HG03521 (cell line): ENCODE measurements at regions not wholly inside any gene's neighbourhood (a gene's known extent, or its start where the extent isn't known, plus 50 kb on each side); places are given as distances from the start of the nearest gene placed in this dataset.
A peak's percentile ranks its signal among the peaks of the same experiment; 100 is the strongest.

ENCODE experiments used
- ATAC-seq: cut with Tn5 transposase; IDR thresholded peaks from one replicate; pipeline ENCODE4 v1.9.1; 2021; ENCODE audit warnings: mild to moderate bottlenecking, moderate library complexity; ENCODE audit not compliant: unreplicated experiment

DNA sequence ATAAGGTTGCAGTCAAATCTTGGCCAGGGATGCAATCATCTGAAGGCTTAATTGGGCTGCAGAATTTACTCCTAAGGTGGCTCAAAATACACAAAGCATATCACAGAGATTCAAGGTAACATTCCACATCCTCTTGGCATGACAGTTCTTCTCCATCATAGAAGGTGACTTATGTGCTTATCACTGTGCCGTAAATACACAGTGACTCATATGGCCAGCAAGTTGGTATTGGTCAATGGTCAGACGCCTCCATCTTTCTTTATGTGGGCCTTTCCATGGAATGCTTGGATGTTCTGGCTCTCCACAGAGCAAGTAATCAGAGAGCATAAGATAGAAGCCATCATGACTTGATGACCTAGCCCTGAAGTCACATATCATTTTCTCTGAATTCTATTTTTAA is 168.8 kb upstream of the ST8SIA2 start:
- no peak for ATAC-seq

DNA sequence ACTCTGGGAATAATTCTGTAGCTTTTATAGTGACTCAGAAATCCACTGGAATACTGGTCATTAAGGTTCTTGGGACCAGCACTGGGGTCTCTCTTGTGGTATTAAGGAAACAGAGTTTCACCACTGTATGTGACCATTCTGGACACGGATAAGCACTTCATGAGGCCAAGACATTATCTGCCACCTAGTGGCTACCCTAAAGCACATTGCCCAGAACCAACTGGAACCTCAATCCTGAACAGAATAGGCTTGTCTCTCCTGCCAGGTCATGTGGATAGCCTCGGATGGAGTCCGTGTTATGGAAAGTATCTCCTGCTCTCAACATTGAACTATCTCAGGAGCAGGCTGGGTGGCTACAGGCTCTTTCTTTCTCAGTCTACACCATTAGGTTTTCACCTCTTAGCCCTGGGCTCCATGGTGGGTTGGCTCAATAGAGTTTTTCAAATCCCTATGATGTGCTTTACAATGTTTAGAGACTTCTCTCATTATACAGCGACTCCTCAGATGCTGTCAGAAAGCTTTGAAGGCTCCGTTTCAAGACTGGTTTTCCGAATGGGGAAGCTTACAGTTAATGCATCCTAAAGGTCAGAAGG is 167.6 kb upstream of the ST8SIA2 start:
- ATAC-seq, result no peak

DNA sequence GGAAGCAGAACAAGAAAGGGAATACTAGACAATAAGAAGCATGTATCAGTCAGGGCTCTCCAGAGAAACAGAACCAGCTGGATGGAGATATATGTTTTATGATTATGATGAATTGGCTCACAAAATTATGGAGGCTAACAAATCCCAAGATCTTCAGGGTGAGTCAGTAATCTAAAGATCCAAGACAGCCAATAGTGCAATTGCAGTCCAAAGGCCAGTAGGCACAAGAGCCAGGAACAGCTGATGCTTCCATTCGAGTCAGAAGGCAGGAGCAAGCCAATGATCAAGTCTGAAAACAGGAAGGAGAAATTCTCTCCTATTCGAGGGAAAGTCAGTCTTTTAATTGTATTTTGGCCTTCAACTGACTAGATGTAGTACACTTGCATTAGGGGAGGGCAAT is 164.9 kb upstream of the ST8SIA2 start:
- ATAC-seq, result no peak

DNA sequence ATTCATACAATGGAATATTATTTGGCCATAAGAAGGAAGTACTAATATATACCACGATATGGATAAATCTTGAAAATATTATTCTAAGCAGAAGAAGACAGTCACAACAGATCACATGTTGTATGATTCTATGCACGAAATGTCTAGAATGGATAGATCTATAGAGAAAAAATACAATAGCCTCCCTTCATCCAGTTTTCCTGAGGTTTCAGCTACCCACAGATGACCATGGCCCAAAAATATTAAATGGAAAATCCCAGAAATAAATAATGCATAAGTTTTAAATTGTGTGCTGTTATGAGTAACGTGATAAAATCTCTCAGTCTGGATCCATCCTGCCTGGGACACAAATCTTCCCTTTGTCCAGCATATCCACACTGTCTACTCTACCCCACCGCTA is 162.2 kb upstream of the ST8SIA2 start:
- no peak for ATAC-seq

DNA sequence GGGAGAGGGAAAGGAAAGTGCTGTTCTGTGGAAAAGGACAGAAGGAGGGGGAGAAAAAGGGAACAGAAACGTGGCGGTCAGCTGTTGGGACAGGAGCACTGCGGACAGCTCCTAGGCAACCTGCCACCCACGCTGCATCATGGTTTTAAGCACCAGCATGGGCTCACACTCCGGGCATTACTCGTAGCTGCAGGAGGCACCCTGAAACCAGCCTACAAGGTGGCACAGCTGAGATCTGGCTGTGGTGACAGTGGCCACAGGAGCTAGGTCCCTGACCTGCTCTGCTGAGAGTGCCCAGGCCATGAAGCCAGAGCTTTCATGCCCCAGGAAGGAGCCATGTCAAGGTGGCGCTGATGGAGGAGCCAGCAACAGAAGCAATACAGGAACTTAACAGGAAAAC is 161.4 kb upstream of the ST8SIA2 start:
- no peak for ATAC-seq

DNA sequence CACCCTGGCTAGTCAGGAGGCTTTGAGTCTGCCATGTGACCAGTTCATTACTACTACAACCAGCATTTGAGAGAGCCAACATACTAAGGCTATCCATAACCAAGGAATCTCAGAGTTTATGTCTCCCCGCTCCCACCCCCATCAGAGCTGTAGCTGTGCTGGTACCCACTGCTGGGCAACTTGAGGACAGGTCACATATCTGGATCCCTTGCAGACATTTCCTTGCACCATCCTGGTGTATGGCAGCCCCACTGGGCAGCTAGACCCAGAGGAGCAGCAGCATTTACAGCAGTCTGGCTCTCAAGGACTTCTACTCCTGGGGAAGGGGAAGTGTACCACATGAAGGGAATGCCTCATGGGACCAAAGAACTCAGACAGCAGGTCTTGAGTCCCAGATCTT is 160.8 kb upstream of the ST8SIA2 start:
- ATAC-seq, result no peak

DNA sequence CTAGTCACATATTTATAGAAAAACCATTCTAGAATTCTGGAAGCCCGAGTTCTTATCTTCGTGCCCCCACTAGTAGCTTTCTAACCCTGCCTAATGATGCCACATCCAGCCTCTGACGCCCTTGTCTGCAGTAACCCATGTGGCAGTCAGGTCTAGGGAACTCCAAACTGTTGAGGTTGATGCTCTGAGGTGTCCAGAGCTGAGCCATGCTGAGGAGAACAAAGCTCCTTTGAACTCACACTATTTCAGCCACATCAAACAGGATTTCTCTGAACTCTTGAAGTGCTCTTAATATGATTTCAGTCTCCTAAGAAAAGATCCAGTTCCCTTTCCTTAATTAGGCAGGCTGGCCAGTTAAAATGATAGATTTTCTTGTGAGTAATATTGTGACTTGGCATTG is 150.5 kb upstream of the ST8SIA2 start:
- ATAC-seq, result no peak

DNA sequence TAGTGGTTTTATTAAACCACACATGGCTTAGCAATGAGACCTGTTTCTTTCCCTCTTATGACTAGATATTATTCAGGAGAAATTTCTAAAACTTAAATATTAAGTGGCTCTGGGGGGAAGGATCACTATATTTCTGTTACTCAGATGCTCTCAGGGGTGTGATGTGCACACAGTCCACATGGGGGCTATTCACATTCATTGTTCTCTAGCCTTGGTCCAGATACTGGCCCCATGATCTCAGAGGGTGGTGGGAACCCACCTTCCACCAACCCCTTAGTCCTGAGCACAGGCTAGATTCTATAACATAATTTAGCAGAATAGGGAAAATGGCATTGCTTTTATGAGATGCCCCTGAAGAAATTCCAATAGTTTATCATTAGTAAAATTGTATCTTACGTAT is 149.0 kb upstream of the ST8SIA2 start:
- no peak for ATAC-seq

DNA sequence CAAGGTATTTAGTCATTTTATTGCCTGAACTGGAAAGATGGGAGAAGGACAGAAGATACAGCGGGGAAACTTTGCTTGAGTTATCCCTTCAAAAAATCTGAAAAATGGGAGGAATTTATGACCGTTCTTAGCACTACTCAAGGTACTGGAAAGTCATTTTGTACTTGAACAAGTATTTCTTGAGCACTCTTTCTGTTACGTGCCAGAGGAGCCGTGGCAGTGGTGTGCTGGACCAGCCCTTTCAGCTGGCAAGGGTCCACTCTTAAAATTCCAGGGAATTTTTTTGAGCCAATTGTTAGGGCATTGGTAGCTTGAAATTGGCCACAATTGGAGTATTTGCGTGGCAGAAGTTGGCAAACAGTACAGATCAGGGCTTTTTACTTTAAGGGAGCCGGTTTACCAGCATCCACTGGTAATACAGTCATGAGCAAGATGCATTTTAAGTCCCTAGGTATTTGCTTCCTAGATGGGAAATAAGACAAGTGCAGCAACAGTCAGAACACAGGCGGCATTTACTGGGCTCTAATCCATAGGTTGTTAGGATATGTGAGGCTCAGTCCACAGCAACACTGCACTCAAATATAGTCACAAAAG is 145.9 kb upstream of the ST8SIA2 start:
- ATAC-seq, result no peak

DNA sequence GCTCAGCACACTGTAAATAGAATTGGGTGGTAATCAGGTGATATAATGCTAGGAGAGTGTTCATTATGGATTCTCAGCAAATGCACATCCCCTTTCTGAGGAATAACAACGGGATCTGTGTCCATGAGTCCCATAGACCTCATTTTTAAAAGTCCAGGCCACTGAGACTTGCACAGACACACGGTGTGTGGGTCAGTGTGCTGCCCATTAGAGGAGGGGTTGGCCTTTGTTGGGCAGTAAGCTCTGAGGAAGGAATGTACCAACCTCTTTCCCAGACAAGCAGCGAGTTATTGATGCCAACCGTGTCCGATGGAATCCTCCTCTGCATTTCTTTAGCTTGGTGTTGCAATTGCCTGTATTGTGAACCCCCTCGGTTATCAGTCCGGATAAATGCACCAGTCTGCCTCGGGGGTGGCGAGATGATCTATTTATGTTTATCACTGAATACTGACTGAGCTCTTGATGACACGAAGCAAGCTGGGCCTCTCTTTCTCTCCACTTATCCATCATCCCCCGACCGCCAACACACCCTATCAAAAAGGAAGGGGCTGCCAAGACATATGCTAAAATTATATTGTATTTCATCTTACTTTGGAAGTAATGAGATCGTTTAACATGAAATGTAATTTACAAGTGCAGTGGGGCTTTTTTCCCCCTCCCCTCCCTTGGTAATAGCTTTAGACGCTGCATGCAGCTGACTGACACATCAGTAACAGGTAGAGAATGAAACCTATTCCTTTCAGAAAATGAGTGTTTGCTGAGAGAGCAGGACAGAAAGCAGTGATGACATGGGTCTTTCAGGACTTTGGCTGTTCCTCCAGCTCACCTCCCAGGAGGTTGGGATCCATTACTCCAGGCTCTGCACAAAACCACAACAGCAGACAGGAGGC is 126.6 kb upstream of the ST8SIA2 start:
- ATAC-seq, result no peak

DNA sequence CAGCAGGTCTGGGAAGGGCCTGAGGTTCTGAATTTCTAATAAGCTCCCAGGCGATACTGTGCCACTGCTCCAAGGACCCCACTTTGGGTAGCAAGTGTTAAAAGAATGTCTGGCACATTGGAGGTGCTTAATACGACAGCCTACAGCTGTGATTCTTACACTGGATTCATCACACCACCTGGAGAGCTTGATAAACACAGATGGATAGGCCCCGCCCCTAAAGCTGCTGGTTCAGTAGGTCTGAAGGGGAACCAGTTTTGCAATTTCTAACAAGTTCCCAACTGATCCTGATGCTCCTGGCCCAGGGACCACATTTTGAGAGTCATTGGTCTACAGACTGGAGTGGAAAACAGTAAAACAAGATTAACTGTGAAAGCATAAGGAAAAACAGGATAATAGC is 124.8 kb upstream of the ST8SIA2 start:
- ATAC-seq, result no peak

DNA sequence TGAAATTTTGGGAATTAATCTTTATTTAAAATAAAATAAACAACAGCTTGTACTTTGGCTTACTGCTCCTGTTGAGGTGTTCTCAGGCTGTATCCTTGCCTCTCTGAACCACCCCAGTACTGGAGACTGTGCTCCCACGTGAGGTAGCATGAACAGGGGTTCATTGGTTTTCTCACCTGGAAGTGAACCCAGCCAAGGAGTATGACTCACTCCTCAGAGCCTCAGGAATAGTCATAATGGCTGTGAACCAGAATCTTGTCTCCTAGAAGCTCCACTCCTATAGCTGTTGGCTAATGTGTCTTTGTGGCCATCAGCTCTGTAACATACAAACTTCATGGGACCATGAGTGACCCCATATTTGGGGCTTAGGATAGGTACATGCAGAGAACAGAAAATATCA is 122.5 kb upstream of the ST8SIA2 start:
- ATAC-seq, result no peak

DNA sequence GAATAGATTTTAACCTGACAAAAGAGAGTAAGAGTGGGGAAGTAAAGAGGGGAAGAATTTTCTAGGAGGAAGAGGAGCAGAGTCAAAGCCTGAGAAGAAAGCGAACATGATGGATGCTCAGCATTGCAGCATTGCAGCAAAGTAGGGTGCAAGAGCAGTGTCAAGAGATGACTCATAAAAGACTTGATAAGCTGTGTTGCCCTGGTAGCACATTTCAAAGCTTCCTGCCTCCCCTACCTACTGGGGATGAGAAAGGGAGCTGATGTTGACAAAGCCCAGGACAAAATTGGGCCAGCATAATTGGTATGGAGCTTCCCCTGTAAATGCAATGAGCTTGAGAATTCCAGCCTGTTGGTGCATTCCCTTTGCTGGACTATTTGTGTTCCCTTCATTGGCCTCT is 121.6 kb upstream of the ST8SIA2 start:
- ATAC-seq, result no peak

DNA sequence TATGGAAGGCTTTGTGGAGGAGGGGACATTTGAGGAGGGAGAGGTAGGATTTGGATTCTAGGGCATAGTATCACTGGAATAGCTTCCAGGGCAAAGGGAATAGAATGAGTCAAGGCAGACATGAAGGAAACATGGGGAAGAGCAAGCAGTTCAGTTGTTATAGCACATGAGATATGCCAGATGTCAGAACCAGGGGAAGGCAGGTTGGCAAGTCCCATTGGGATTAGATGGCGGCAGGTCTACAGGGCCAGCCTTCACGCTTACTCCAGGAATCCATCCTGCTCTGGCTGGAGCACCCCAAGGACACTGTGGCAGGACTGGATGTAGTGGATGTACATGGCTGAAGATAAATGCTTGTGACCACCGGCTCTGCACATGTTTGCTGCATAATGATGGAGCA is 120.4 kb upstream of the ST8SIA2 start:
- ATAC-seq, result no peak

DNA sequence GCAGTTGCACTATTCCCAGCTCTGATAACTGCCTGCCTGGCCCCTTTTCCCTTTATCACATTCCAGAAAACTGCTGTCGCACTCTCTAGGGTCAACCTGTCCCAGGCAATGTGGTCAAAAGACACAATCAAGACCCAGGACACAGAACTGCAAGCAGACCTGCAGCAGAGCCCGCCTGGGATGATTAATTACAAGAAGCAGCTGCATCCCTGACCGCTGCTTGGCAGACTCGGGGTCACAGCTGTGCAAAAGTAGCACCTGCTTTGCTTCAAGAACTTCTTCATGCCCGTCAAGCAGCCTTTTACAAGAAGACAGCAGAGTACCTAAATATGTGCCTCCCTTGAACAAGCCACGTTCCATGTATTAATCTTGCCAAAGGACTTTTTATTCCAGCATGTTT is 120.0 kb upstream of the ST8SIA2 start:
- no peak for ATAC-seq

DNA sequence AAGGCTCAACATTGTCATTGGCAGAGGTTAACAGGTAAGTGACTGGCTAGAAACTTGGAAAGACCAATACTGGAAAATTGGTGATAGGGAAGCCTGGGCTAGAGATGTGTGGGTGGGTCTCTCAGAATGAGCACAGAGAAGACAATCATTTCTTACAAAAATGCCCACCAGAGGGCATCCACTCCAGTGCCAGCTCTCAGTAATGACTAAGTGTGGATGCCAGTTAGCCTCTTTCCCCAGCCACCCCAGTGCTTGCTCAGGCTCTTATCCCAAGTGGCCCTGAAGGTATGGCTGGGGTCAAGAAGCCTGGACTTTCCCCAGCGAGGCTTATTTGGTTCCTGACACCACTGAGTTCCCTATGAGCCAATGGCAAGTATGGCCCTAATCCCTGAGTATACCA is 115.9 kb upstream of the ST8SIA2 start:
- ATAC-seq, result no peak

DNA sequence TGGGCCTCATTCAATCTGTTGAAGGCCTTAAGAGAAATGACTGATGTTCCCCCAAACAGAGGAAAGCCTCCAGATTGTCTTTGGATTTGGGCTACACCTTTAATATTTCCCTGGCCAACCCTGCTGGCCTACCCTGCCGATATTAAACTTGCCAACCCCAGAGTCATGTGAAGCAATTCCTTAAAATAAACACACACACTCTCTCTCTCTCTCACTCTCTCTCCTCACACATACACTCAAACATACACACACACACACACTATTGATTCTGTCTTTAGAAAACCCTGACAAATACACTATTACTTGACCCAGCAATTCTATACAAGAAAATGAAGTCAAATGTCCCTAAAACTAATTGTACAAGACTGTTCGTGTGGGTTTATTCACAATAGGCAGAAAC is 109.9 kb upstream of the ST8SIA2 start:
- no peak for ATAC-seq

DNA sequence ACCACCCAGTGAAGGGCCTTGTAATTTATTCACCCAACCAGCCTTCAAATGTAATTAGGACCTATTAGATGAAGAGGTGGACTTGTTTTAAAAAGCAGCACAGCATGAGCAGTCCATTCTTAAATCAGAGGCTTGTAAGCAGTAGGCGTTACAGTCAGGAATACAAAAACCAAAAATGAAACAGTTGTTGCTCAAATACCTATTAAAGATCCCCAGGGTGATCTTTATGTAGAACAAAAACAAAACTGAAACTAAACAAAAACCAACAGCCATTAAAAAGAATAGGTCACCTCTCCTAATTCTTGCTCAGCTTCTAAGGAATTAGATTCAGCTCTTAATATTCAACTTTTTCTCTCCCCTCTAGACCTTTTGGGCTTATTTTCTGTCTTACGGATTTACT is 104.9 kb upstream of the ST8SIA2 start:
- peak; percentile 64 for ATAC-seq

DNA sequence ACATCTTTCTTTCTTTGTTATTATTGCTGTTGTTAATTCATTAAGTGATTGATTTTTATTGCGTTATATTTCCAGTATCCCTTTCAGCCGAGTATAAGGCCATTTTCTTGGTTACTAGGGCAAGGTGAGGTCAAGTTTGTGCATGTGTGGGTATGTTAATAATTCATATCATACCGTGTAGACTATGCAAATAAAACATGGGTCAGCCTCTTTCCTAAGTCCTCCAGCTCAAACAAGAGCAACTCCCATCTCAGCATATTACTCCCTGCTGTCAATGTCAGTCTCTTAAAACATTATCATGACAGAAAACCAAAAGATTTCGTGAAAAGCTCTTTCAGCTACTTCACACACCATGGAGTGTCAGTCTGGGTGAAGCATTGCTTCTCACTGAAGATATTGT is 103.9 kb upstream of the ST8SIA2 start:
- ATAC-seq, result no peak

DNA sequence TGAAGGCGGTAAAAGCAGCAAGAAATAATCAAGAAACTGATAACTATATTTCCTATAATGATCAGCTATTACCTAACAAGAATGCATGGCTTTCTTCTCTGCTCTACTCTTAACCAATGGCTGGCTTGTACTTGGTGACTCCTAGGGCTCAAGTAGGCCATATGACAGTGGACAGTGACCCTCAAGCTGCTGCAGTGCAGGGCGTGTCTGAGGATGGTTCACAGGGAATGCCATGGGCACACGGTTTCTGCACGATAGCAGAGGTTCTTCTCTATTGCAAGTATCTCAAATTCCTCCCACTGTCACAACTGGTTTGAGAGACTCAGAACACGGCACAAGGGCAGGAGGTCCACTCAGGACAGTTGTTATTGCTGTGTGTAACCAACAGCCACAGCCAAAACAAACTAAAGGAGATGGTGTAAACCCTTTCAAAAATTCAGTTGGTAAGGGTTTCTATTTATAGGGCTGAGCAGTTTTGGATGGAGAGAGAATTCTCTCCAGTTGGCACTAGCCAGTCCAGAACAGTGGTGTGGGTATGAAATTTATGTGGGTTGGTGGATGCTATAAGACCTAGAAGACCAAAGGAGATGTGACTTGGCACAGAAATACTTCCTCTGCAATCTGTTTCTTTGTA is 103.2 kb upstream of the ST8SIA2 start:
- ATAC-seq, result no peak

DNA sequence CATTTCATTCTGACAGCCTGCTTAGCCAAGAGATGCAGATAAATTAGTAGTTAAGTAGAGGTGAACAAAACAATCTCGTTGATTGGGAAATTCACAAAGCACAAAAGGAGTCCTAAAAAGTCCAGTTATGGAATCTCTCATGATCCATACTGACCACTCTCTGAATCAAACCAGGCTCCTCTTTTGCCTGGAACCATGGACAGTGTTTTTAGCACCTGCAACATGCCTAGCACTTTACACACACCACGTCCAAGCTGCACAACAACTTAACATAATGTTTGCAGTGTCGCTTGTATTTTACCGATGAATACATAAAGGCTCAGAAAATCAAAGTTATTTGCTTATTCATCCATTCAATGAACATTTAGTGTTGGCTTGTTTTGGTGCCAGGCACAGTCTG is 101.8 kb upstream of the ST8SIA2 start:
- ATAC-seq, result no peak

DNA sequence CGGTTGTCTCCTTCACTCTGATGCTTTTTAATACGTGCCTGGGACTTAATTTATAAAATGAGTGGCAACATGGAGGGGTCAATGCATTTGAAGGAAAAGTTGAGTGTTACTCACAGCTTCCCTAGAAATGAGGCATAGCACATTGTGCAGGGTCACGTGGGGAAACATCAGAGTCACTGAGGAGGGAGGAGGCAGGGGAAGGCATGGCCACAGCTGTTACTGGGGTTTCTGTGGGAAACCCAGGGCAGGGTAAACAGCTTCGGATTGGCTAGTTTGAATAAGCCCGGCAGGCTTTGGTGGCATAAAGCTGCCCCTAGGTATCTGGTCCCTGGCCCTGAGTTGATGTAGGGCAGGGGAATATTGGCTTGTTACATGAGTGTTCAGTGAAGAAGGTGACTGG is 98.9 kb upstream of the ST8SIA2 start:
- ATAC-seq, result no peak
